ENCODE measurements at regions not wholly inside any gene's neighbourhood (a gene's known extent, or its start where the extent isn't known, plus 50 kb on each side); places are given as distances from the start of the nearest gene placed in this dataset.

- no peaks in the 10 kb centered on the region for H3K36me3 ChIP-seq (ENCODE audit: control insufficient read depth in 2 of 2, insufficient read depth in 1 of 2, low read length in 2 of 2)
- H3K4me3 ChIP-seq (ENCODE audit: low read depth, low read length) = no peak overlapping the region
- no peak overlapping the region for H3K27ac ChIP-seq (ENCODE audit: extremely low read depth, low read depth, low read length)
- no peaks in the 10 kb centered on the region for H3K9me3 ChIP-seq (ENCODE audit: control insufficient read depth, insufficient read depth, low read depth, low read length)
- ChIA-PET POLR2A (no interaction called here), CTCF (no interaction called here)
- H3K4me1 ChIP-seq (ENCODE audit: control insufficient read depth, insufficient read depth, low read length) = no peaks in the 10 kb centered on the region
- no peak for TF ChIP-seq ZNF24 (tag by site-specific recombination; IDR thresholded peaks at IDR 0.05)
- TF ChIP-seq ZNF660 (tag by site-specific recombination; IDR thresholded peaks at IDR 0.05) = no peak
- TF ChIP-seq ZNF626 (tag by site-specific recombination; IDR thresholded peaks at IDR 0.05) = no peak
- no peak for TF ChIP-seq ZBTB26 (tag by site-specific recombination; optimal IDR thresholded peaks at IDR 0.05)
Measured at GRCh38 chr3:174639406-174639805, 219.7 kb upstream of the NAALADL2 start.

DNA sequence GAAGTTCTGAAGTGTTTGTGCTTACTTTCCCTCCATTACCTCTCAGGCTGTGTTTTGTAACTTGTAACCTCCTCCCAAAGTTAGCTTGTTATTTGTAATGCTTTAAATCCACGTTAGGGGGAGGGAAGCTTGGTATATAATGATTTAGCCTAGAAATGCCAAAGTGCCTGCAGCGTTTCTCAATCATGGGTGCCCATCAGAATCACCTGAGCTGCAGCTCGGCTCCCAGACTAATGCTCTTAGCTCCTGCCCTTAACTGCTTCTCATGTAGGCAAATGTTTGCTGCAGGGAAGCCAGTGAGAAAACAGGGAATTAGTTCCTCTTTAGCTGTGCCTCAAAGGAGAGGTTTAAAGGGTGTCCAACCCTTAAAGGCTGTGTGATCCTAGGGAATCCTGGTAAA, 219.2 kb upstream of the NAALADL2 start:
- Histone ChIP-seq H3K27ac (ENCODE audit: extremely low read depth, low read depth, low read length) (no peak overlapping the region), H3K4me1 (ENCODE audit: control insufficient read depth, insufficient read depth, low read length) (no peaks in the 10 kb centered on the region), H3K36me3 (ENCODE audit: control insufficient read depth in 2 of 2, insufficient read depth in 1 of 2, low read length in 2 of 2) (no peaks in the 10 kb centered on the region), H3K9me3 (ENCODE audit: control insufficient read depth, insufficient read depth, low read depth, low read length) (no peaks in the 10 kb centered on the region), H3K4me3 (ENCODE audit: low read depth, low read length) (no peak overlapping the region)
- ChIA-PET CTCF (no interaction called here), POLR2A (no interaction called here)
- TF ChIP-seq ZNF2 (tag by site-specific recombination; IDR thresholded peaks at IDR 0.05) = no peak
- TF ChIP-seq MYNN (tag by site-specific recombination; IDR thresholded peaks at IDR 0.05; ENCODE audit: borderline replicate concordance) = no peak
- TF ChIP-seq ZNF354C (tag by site-specific recombination; IDR thresholded peaks at IDR 0.05; ENCODE audit: borderline replicate concordance, low read depth) = no peak
- TF ChIP-seq ZNF555 (tag by site-specific recombination; conservative IDR thresholded peaks at IDR 0.05) = no peak
- TF ChIP-seq, protein P1, sequence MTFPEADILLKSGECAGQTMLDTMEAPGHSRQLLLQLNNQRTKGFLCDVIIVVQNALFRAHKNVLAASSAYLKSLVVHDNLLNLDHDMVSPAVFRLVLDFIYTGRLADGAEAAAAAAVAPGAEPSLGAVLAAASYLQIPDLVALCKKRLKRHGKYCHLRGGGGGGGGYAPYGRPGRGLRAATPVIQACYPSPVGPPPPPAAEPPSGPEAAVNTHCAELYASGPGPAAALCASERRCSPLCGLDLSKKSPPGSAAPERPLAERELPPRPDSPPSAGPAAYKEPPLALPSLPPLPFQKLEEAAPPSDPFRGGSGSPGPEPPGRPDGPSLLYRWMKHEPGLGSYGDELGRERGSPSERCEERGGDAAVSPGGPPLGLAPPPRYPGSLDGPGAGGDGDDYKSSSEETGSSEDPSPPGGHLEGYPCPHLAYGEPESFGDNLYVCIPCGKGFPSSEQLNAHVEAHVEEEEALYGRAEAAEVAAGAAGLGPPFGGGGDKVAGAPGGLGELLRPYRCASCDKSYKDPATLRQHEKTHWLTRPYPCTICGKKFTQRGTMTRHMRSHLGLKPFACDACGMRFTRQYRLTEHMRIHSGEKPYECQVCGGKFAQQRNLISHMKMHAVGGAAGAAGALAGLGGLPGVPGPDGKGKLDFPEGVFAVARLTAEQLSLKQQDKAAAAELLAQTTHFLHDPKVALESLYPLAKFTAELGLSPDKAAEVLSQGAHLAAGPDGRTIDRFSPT (tag by site-specific recombination; IDR thresholded peaks at IDR 0.05) = no peak
- no peak for TF ChIP-seq ZNF169 (tag by site-specific recombination; IDR thresholded peaks at IDR 0.05)
- no peak for TF ChIP-seq ZNF140 (tag by site-specific recombination; IDR thresholded peaks at IDR 0.05)
- no peak for TF ChIP-seq GLI4 (tag by site-specific recombination; IDR thresholded peaks at IDR 0.05)
- TF ChIP-seq ZNF549 (tag by site-specific recombination; IDR thresholded peaks at IDR 0.05) = no peak
- TF ChIP-seq, protein P2, sequence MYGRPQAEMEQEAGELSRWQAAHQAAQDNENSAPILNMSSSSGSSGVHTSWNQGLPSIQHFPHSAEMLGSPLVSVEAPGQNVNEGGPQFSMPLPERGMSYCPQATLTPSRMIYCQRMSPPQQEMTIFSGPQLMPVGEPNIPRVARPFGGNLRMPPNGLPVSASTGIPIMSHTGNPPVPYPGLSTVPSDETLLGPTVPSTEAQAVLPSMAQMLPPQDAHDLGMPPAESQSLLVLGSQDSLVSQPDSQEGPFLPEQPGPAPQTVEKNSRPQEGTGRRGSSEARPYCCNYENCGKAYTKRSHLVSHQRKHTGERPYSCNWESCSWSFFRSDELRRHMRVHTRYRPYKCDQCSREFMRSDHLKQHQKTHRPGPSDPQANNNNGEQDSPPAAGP (tag by site-specific recombination; IDR thresholded peaks at IDR 0.05) = no peak
- no peak for TF ChIP-seq PRDM2 (tag by site-specific recombination; IDR thresholded peaks at IDR 0.05; ENCODE audit: borderline replicate concordance)

All from HEK293 (cell line).